ENCODE measurements at regions not wholly inside any gene's neighbourhood (a gene's known extent, or its start where the extent isn't known, plus 50 kb on each side); places are given as distances from the start of the nearest gene placed in this dataset.

GRCh38 chr20:48102931-48103660 lies 317.8 kb upstream of the SULF2 start:
- no peak overlapping the region for H3K4me3 ChIP-seq (ENCODE audit: low read depth, low read length)
- no peak for TF ChIP-seq CTCF (IDR thresholded peaks at IDR 0.05; ENCODE audit: low read depth, low read length, missing control alignments)
- DNase-seq (ENCODE audit: low read depth) = no peak

GRCh38 chr20:48102076-48102787 lies 317.0 kb upstream of the SULF2 start:
- H3K4me3 ChIP-seq (ENCODE audit: low read depth, low read length) = no peak overlapping the region
- DNase-seq (ENCODE audit: low read depth) = no peak
- TF ChIP-seq CTCF (IDR thresholded peaks at IDR 0.05; ENCODE audit: low read depth, low read length, missing control alignments) = no peak

GRCh38 chr20:48100483-48100882 lies 315.2 kb upstream of the SULF2 start:
- H3K4me3 ChIP-seq (ENCODE audit: low read depth, low read length) = no peak overlapping the region
- no peak for DNase-seq (ENCODE audit: low read depth)
- no peak for TF ChIP-seq CTCF (IDR thresholded peaks at IDR 0.05; ENCODE audit: low read depth, low read length, missing control alignments)

DNA sequence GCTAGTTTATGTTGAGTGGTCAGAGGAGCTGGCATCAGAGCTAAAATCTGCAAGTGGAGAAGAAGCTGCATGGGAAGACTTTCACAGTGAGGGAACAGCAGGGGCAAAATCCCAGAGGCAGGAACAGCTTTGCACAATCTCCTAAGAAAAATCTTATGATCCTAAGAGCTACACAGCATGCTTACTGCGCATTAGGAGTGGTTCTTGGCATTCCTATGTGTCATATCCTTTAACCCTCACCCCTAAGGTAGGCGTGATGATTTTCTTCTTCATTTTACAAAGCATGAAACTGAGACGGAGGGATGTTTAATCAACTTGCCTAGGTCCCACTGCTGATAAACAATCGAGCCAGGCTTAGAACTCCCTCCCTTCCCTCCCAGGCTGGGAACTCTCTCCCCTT lies 313.6 kb upstream of the SULF2 start:
- no peak for TF ChIP-seq CTCF (IDR thresholded peaks at IDR 0.05; ENCODE audit: low read depth, low read length, missing control alignments)
- no peak overlapping the region for H3K4me3 ChIP-seq (ENCODE audit: low read depth, low read length)
- DNase-seq (ENCODE audit: low read depth) = no peak

DNA sequence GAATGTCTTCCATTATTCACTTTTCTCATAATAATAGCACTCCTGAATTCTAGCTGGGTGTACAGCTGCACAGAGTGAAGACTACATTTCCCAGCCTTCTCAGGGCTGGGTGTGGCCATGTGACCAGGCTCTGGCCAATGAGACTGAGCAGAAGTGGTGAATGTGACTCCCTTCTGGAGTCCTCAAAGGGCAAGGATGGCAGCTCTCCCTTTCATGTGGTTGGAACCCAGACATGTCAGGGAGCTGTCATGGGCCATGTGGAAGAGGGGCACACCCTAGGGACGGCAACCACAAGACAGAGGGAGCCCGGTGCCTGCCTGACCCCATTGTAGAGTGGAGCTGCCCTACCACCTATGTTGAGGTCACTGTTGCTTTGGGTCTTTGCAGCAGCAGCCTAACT lies 312.8 kb upstream of the SULF2 start:
- DNase-seq (ENCODE audit: low read depth) = no peak
- TF ChIP-seq CTCF (IDR thresholded peaks at IDR 0.05; ENCODE audit: low read depth, low read length, missing control alignments) = no peak
- no peak overlapping the region for H3K4me3 ChIP-seq (ENCODE audit: low read depth, low read length)

DNA sequence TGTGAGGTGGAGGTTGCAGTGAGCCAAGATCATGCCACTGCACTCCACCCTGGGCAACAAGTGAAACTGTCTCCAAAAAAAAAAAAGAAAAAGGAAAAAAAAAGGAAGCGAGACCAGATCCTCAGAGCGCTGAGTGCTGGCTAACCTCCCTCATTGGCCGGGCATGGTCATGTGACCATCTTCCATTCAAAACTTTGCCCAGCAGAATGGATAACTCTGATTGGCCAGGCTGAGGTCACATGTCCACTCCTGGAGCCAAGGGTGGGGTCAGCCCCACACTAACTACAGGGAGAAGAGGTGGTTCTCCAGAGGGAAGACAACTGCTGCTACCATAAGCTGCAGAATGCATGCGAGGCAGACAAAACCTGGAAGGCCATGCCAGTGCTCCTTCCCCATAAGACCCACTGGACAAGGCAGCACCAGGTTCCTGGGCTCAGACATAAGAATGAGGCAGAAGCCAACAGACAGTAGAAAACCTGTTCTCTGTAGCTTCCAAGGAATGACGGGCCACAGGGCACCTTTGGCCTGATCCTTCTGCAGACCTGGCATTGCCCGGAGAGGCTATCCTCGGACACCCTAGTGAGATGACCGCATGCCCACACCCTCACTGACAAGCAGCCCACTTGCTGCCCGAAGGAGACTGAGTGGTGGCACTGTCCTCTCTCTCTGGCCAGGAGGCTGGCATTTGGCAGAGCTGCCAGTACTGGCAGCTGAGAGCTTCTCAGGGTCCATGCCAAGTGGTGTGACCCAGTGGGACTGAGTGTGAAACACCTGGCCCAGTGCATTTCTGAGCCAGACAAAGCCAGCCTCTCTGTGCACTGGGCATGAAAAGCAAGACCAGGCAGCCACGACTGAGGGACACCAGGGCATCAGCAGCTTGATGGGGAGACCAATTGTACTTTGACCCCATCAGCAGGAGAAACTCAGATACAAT lies 311.9 kb upstream of the SULF2 start:
- H3K4me3 ChIP-seq (ENCODE audit: low read depth, low read length) = no peak overlapping the region
- no peak for TF ChIP-seq CTCF (IDR thresholded peaks at IDR 0.05; ENCODE audit: low read depth, low read length, missing control alignments)
- DNase-seq (ENCODE audit: low read depth) = no peak

All from GM12864 (cell line).